MCF 10A (cell line): ENCODE measurements at regions not wholly inside any gene's neighbourhood (a gene's known extent, or its start where the extent isn't known, plus 50 kb on each side); places are given as distances from the start of the nearest gene placed in this dataset.
A peak's percentile ranks its signal among the peaks of the same experiment; 100 is the strongest.

ENCODE experiments used
- BruUV-seq: library from RNA; stranded (reverse); fragments of 400-500 nt; replicated peaks from 2 replicates; lab custom pipeline; 2021; lab: Mats Ljungman, UMichigan
- CTCF ChIA-PET: fragments of 300-600 bp; sonication (Branson Sonifier 250); formaldehyde crosslinking; extraction: SDS; loops from one replicate; lab custom pipeline; 2021; ENCODE audit warnings: antibody characterized with exemption, inconsistent platforms; lab: Yijun Ruan, JAX
- POLR2A ChIA-PET: fragments of 300-600, 350-650 bp; sonication (Branson Sonifier 250); formaldehyde crosslinking; extraction: SDS; loops from one replicate; lab custom pipeline; 2020; ENCODE audit warnings: antibody characterized with exemption, inconsistent platforms; lab: Yijun Ruan, JAX
- DNase-seq: peaks from one replicate; pipeline ENCODE4 v3.0.0-alpha.2; 2018; ENCODE audit not compliant: unreplicated experiment
- H3K27ac Mint-ChIP-seq: one replicate; pipeline ENCODE4 v1.8.0; 2022; ENCODE audit warnings: mild to moderate bottlenecking, low read depth, mixed read lengths; ENCODE audit not compliant: unreplicated experiment
- H3K27me3 Mint-ChIP-seq: one replicate; pipeline ENCODE4 v1.8.0; 2022; ENCODE audit warnings: mixed read lengths; ENCODE audit not compliant: insufficient read depth, unreplicated experiment
- H3K36me3 Mint-ChIP-seq: one replicate; pipeline ENCODE4 v1.8.0; 2022; ENCODE audit warnings: mild to moderate bottlenecking, moderate library complexity, mixed read lengths; ENCODE audit not compliant: insufficient read depth, unreplicated experiment
- H3K4me1 Mint-ChIP-seq: one replicate; pipeline ENCODE4 v1.8.0; 2022; ENCODE audit warnings: mixed read lengths; ENCODE audit not compliant: insufficient read depth, unreplicated experiment
- H3K4me3 Mint-ChIP-seq: one replicate; pipeline ENCODE4 v1.8.0; 2022; ENCODE audit warnings: mild to moderate bottlenecking, moderate library complexity, mixed read lengths; ENCODE audit not compliant: unreplicated experiment
- H3K9me3 Mint-ChIP-seq: one replicate; pipeline ENCODE4 v1.8.0; 2022; ENCODE audit warnings: mixed read lengths; ENCODE audit not compliant: unreplicated experiment
- intact Hi-C: fragments of 100-400 bp; cut with micrococcal nuclease; formaldehyde crosslinking; loops from 2 replicates; pipeline ENCODE4 v1.14.1; 2022
- TF ChIP-seq, protein P1 (sequence below): fragments of 200-600 bp; IDR thresholded peaks from one replicate; pipeline ENCODE4 v1.8.0; 2022; ENCODE audit warnings: antibody characterized with exemption, mild to moderate bottlenecking; ENCODE audit not compliant: unreplicated experiment

DNA sequence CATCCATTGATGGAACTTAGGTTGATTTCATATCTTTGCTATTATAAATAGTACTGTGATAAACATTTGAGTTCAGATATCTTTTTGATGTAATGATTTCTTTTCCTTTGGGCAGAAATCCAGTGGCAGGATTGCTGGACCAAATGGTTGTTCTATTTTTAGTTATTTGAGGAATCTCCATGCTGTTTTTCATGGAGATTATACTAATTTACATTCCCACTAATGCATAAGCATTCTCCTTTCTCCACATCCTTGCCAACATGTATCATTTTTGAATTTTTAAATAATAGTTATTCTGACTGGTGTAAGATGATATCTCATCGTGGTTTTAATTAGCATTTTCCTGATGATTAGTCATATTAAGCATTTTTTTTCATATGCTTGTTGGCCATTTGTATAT is 144.0 kb upstream of the SUCLG2 start:
- Mint-ChIP-seq H3K9me3 (no peaks in the 10 kb centered on the region), H3K4me1 (no peaks in the 10 kb centered on the region), H3K27me3 (peaks cover 45% of the 10 kb centered on the region), H3K36me3 (no peaks in the 10 kb centered on the region), H3K27ac (no peak overlapping the region), H3K4me3 (no peak overlapping the region)
- ChIA-PET CTCF (no interaction called here), POLR2A (no interaction called here)
- DNase-seq: no peak
- no TSS peak for BruUV-seq
- intact Hi-C loops: loop anchor here (10.0 kb wide), 1 partner anchor 204 kb away; no protein-coding TSS in a partner anchor
- TF ChIP-seq, protein P1, sequence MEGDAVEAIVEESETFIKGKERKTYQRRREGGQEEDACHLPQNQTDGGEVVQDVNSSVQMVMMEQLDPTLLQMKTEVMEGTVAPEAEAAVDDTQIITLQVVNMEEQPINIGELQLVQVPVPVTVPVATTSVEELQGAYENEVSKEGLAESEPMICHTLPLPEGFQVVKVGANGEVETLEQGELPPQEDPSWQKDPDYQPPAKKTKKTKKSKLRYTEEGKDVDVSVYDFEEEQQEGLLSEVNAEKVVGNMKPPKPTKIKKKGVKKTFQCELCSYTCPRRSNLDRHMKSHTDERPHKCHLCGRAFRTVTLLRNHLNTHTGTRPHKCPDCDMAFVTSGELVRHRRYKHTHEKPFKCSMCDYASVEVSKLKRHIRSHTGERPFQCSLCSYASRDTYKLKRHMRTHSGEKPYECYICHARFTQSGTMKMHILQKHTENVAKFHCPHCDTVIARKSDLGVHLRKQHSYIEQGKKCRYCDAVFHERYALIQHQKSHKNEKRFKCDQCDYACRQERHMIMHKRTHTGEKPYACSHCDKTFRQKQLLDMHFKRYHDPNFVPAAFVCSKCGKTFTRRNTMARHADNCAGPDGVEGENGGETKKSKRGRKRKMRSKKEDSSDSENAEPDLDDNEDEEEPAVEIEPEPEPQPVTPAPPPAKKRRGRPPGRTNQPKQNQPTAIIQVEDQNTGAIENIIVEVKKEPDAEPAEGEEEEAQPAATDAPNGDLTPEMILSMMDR: no peak

DNA sequence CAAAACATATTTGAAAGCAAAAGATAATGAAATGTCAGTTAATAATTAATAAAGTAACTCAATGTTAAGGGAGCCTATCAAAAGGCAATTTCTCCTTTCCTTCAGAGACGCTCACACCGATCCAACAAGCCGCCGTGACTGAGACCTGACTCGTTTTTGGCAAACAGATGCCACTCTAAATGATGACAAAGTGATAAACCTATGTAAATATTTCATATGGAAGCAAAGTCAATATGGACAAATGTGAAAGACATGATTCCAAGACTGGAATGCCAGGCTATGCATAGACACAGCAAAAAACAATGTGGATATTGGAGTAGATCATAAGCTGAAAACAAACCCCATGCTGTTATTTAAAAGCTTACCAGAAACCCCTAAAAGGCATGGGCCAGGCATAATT is 137.2 kb upstream of the SUCLG2 start:
- H3K36me3 Mint-ChIP-seq: no peaks in the 10 kb centered on the region
- H3K4me1 Mint-ChIP-seq: no peaks in the 10 kb centered on the region
- TF ChIP-seq, protein P1: no peak
- intact Hi-C loops: loop anchor here (10.0 kb wide), 1 partner anchor 197 kb away; no protein-coding TSS in a partner anchor
- no peak for DNase-seq
- no peak overlapping the region for H3K4me3 Mint-ChIP-seq
- POLR2A ChIA-PET: no interaction called here
- H3K27ac Mint-ChIP-seq: no peak overlapping the region
- H3K9me3 Mint-ChIP-seq: no peaks in the 10 kb centered on the region
- no TSS peak for BruUV-seq
- CTCF ChIA-PET: interaction anchor here (0.9 kb wide), 1 partner anchor 678 kb away, joined by 3 read pairs; no protein-coding TSS in a partner anchor
- H3K27me3 Mint-ChIP-seq: peaks cover 52% of the 10 kb centered on the region

DNA sequence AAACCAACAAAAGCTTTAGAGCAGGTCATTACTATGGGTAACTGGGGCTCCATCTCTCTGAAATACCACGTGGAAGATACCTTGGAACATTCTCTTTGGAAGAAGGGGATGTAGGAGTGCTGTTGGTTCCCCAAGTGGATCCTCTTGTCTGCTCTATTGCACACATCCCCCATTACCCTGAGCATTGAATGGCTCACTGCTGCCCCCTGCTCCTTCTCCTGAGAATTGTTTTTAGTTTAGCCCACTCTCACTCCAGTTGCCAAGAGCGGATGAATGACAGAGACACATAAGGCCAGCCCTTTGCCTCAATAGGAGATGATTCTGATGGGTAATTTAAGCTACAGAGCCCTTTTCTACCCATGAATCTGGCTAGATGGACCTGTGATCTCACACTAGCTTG is 135.6 kb upstream of the SUCLG2 start:
- TF ChIP-seq, protein P1: peak; percentile 41
- intact Hi-C loops: loop anchor here (1.0 to 10.0 kb wide), 3 partner anchors 195 to 677 kb away; no protein-coding TSS in a partner anchor
- Mint-ChIP-seq H3K4me3 (no peak overlapping the region), H3K9me3 (no peaks in the 10 kb centered on the region), H3K27ac (no peak overlapping the region), H3K4me1 (no peaks in the 10 kb centered on the region), H3K36me3 (no peaks in the 10 kb centered on the region), H3K27me3 (peaks cover 55% of the 10 kb centered on the region)
- no TSS peak for BruUV-seq
- CTCF ChIA-PET: interaction anchor here (0.6 to 1.6 kb wide), 7 partner anchors 100 to 755 kb away, joined by 3 to 6 read pairs (median 4); no protein-coding TSS in a partner anchor
- DNase-seq: peak; percentile 70
- POLR2A ChIA-PET: no interaction called here

DNA sequence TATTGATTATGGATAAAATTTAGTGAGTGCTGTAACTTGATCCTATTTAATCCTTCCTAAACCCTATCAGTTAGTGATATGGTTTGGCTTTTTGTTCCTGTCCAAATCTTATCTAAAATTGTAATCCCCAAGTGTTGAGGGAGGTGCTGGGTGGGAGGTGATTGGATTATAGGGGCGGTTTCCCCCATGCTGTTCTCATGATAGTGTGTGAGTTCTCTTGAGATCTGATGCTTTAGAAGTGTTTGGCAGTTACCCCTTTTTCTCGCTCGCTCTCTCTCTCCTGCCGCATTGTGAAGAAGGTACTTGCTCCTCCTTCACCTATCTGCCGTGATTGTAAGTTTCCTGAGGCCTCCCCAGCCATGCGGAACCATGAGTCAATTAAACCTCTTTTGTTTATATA is 134.0 kb upstream of the SUCLG2 start:
- no peaks in the 10 kb centered on the region for H3K9me3 Mint-ChIP-seq
- TF ChIP-seq, protein P1: no peak
- H3K4me1 Mint-ChIP-seq: no peaks in the 10 kb centered on the region
- intact Hi-C loops: no loop called here
- no peaks in the 10 kb centered on the region for H3K36me3 Mint-ChIP-seq
- no peak for DNase-seq
- no peak overlapping the region for H3K4me3 Mint-ChIP-seq
- POLR2A ChIA-PET: no interaction called here
- peaks cover 50% of the 10 kb centered on the region for H3K27me3 Mint-ChIP-seq
- H3K27ac Mint-ChIP-seq: no peak overlapping the region
- CTCF ChIA-PET: interaction anchor here (0.8 kb wide), 1 partner anchor 406 kb away, joined by 3 read pairs; no protein-coding TSS in a partner anchor
- BruUV-seq: no TSS peak
